ENCODE measurements at regions not wholly inside any gene's neighbourhood (a gene's known extent, or its start where the extent isn't known, plus 50 kb on each side); places are given as distances from the start of the nearest gene placed in this dataset.
"Not testable (repeated sequence)": the region's sequence is repeated elsewhere in the genome, so short reads cannot be mapped to it uniquely, and the experiment has no call there.

DNA sequence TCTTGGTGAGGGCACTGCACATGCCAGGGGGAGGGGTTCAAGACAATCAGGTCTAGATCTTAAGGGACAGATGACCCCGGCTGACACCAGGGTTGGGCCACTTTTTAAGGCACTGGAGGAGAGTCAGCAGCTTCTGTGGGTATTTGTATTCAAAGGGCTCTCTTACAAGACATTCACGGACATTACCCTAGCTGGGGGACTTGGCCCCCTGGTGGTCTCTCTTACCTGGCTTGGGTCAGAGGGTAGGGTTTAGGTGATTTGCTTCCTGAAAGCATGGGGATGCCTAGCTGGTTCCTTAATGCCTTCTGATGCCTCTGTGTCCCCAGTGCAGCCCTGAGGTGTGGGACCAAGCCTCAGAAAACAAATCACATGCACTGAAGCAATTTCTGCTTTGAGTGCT, 354.7 kb downstream of the CDC5L start:
- no peak for DNase-seq (ENCODE audit: low read depth)

DNA sequence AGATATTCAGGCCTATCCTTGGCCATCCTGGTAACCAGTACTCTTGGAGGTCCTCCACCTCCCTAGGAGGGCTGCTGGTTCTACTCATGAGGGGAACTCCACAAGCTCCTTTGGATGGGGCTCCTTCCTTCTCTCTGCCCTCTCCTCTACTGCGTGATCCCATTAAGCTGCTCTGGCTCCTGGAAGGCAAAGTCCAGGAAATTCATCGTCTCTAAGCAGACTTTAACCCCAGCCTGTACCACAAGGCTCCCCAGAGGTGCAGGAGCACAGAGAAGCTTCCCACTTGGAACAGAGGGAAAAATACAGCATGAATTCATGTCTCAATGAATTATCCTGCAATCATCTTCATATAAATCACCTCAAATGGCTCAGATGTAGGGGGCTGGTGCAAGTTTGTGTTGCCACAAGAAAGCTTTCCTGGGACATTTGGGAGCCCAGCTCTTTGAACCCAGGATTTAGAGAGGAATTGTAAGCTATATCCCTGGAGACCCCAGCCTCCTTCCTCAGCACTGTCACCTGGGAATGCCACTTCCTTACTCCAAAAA, 355.4 kb downstream of the CDC5L start:
- DNase-seq (ENCODE audit: low read depth), result no peak

- not testable (repeated sequence) for DNase-seq (ENCODE audit: low read depth)
These were observed 372.6 kb downstream of the CDC5L start for GRCh38 chr6:44760116-44760515.

DNA sequence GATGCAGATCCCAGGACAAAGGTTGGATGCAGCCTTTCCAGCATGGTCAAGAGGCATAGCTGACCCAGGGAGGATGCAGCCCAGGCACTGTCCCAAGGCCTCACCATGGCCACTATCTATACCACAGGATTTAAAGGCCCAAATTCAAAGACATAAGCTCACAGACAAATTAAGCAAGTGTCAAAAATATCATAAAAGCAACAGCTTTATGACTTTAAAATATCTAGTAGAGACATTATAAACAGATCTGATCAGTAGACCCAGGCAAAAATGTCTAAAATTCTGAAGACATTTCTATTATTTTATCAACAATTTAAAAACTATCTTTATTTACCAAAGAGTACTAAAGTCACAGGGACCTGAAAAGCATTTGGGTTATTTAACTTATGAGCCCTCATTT, 373.5 kb downstream of the CDC5L start:
- no peak for DNase-seq (ENCODE audit: low read depth)

GRCh38 chr6:44762496-44762895, 375.0 kb downstream of the CDC5L start:
- no peak for DNase-seq (ENCODE audit: low read depth)

- no peak for DNase-seq (ENCODE audit: low read depth)
These were observed 384.3 kb downstream of the CDC5L start for GRCh38 chr6:44771647-44772415.

DNA sequence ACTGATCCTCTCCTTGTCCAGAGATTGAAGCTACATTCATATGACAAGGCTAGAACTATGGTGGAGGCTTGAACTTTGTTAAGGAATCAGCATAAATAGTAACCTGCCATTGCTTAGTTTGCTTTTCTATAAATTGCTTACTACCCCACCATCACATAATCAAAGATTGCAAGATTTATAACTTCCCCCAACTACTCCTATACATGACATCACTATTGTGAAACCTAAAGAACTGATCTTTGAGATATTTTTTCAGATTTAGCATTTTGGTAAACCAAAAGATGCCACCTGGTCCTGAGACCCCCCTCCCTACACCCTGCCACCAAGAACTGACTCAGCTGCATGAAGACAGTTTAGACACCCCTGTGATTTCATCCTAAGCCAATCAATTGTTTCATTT, 385.3 kb downstream of the CDC5L start:
- DNase-seq (ENCODE audit: low read depth), result no peak

GRCh38 chr6:44775121-44775520, 387.6 kb downstream of the CDC5L start:
- DNase-seq (ENCODE audit: low read depth), result no peak

DNA sequence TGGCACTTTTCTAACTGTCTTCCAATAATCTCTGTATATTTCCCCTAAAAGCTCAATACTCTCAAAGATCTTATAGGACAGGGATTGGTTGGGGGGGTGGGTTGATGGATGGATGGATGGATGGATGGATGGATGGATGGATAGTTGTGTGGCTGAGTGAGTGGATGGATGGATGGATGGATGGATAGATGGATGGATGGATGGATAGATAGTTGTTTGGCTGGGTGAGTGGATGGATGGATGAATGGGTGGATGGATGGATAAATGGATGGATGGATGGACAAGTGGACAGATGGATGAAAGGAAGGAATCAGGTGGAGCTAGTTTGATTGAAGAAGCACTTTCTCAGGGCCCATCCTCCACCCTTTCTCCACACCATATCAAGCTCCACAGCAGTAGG, 388.8 kb downstream of the CDC5L start:
- no peak for DNase-seq (ENCODE audit: low read depth)

DNA sequence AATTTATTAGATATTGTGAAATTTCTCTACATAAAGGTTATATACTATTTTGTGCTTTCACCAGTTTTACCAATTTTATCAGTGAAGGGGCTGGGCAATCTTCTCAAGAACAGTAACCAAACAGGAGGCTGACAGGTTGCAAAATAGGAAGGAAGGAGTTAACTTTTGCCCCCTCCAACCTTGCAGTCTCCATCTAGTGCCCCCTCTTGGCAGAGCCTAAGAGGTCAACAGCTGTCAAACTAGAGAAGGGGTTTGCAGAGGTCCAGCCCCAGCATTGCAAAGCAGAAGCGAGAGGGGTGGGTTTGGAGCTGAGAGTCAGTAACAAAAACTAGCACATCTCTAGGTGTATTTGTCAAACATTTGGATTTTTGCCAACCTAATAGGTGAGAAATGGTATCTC, 391.0 kb downstream of the CDC5L start:
- no peak for DNase-seq (ENCODE audit: low read depth)
